ENCODE measurements at regions not wholly inside any gene's neighbourhood (a gene's known extent, or its start where the extent isn't known, plus 50 kb on each side); places are given as distances from the start of the nearest gene placed in this dataset.
"Not testable (repeated sequence)": the region's sequence is repeated elsewhere in the genome, so short reads cannot be mapped to it uniquely, and the experiment has no call there.

GRCh38 chr3:89533275-89533674, 425.9 kb downstream of the EPHA3 start:
- Mint-ChIP-seq H3K9me3 (peaks cover 17% of the 10 kb centered on the region), H3K36me3 (ENCODE audit: low read depth) (no peaks in the 10 kb centered on the region), H3K4me1 (ENCODE audit: low read depth) (no peaks in the 10 kb centered on the region), H3K4me3 (no peak overlapping the region), H3K27ac (no peak overlapping the region), H3K27me3 (ENCODE audit: insufficient read depth) (no peaks in the 10 kb centered on the region)
- DNase-seq (ENCODE audit: low spot score) = no peak
- intact Hi-C loops (cut with micrococcal nuclease) = no loop called here

DNA sequence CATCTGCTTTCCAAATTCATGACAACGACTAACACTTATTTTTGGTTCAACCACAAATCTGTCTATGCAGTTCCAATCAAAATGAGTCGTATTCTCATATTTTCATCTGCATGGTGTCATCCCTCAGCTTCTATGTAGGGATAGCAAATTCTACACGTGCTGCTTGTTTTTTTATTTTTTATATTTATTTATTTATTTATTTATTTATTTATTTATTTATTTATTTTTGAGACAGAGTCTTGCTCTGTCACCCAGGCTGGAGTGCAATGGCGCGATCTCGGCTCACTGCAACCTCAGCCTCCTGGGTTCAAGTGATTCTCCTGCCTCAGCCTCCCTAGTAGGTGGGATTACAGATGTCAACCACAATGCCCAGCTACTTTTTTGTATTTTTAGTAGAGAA, 447.2 kb downstream of the EPHA3 start:
- H3K36me3 Mint-ChIP-seq (ENCODE audit: low read depth); H3K4me1 Mint-ChIP-seq (ENCODE audit: low read depth); H3K27ac Mint-ChIP-seq; intact Hi-C loops (cut with micrococcal nuclease); H3K27me3 Mint-ChIP-seq (ENCODE audit: insufficient read depth); H3K4me3 Mint-ChIP-seq; DNase-seq (ENCODE audit: low spot score): not testable (repeated sequence)
- peaks cover 27% of the 10 kb centered on the region for H3K9me3 Mint-ChIP-seq

DNA sequence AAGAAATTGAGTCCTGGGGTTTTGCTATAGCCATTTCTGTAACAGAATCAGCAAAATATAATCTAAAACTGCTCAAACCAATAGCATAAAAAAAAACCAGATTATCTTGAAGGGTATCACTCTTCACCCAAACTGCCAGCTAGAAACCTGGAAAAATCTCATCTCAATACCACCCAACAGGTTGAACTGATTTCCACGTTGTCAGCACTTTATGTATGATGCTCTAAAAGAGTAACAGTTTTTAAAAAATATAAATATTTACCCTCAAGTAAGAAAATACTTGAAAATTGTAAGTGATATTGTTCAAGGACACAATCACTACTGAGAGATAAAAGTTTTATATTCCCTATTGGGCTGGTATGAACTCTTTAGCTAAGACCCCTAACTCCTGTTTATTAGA, 451.3 kb downstream of the EPHA3 start:
- H3K4me1 Mint-ChIP-seq (ENCODE audit: low read depth) = no peaks in the 10 kb centered on the region
- no peak overlapping the region for H3K4me3 Mint-ChIP-seq
- no peak overlapping the region for H3K27ac Mint-ChIP-seq
- H3K36me3 Mint-ChIP-seq (ENCODE audit: low read depth) = no peaks in the 10 kb centered on the region
- DNase-seq (ENCODE audit: low spot score) = no peak
- intact Hi-C loops (cut with micrococcal nuclease) = no loop called here
- H3K27me3 Mint-ChIP-seq (ENCODE audit: insufficient read depth) = no peaks in the 10 kb centered on the region
- peaks cover 24% of the 10 kb centered on the region for H3K9me3 Mint-ChIP-seq

- H3K27ac Mint-ChIP-seq = no peak overlapping the region
- H3K4me1 Mint-ChIP-seq (ENCODE audit: low read depth) = no peaks in the 10 kb centered on the region
- peaks cover 20% of the 10 kb centered on the region for H3K9me3 Mint-ChIP-seq
- DNase-seq (ENCODE audit: low spot score) = no peak
- no peaks in the 10 kb centered on the region for H3K27me3 Mint-ChIP-seq (ENCODE audit: insufficient read depth)
- H3K36me3 Mint-ChIP-seq (ENCODE audit: low read depth) = no peaks in the 10 kb centered on the region
- intact Hi-C loops (cut with micrococcal nuclease) = no loop called here
- H3K4me3 Mint-ChIP-seq = no peak overlapping the region
Observed at GRCh38 chr3:89560568-89560967, 453.1 kb downstream of the EPHA3 start.

GRCh38 chr3:89562373-89562772, 455.0 kb downstream of the EPHA3 start:
- Mint-ChIP-seq H3K36me3 (ENCODE audit: low read depth) (no peaks in the 10 kb centered on the region), H3K27me3 (ENCODE audit: insufficient read depth) (no peaks in the 10 kb centered on the region), H3K9me3 (peaks cover 14% of the 10 kb centered on the region), H3K27ac (no peak overlapping the region), H3K4me1 (ENCODE audit: low read depth) (no peaks in the 10 kb centered on the region), H3K4me3 (no peak overlapping the region)
- no peak for DNase-seq (ENCODE audit: low spot score)
- intact Hi-C loops (cut with micrococcal nuclease) = no loop called here

DNA sequence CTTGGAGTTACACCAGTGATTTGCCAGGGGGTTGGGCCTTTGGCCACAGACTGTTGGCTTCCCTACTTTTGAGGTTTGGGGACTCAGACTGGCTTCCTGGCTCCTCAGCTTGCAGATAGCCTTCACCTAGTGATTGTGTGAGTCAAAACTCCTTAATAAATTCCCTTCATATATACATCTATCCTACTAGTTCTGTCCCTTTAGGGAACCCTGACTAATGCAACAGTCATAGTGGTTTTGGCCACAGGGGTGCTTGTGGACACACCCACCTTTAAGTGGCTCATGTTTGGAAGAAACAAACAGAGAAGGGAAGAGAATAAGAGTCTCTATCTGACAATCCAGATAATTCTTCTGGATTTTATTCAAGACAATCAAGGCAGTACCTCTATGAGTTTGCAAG, 457.7 kb downstream of the EPHA3 start:
- intact Hi-C loops (cut with micrococcal nuclease) = no loop called here
- no peaks in the 10 kb centered on the region for H3K36me3 Mint-ChIP-seq (ENCODE audit: low read depth)
- no peak overlapping the region for H3K27ac Mint-ChIP-seq
- H3K9me3 Mint-ChIP-seq = peaks cover 15% of the 10 kb centered on the region
- H3K27me3 Mint-ChIP-seq (ENCODE audit: insufficient read depth) = no peaks in the 10 kb centered on the region
- DNase-seq (ENCODE audit: low spot score) = no peak
- no peaks in the 10 kb centered on the region for H3K4me1 Mint-ChIP-seq (ENCODE audit: low read depth)
- no peak overlapping the region for H3K4me3 Mint-ChIP-seq

- no peak overlapping the region for H3K4me3 Mint-ChIP-seq
- no peak for DNase-seq (ENCODE audit: low spot score)
- H3K27ac Mint-ChIP-seq = no peak overlapping the region
- intact Hi-C loops (cut with micrococcal nuclease) = no loop called here
- no peaks in the 10 kb centered on the region for H3K36me3 Mint-ChIP-seq (ENCODE audit: low read depth)
- H3K4me1 Mint-ChIP-seq (ENCODE audit: low read depth) = no peaks in the 10 kb centered on the region
- peaks cover 11% of the 10 kb centered on the region for H3K9me3 Mint-ChIP-seq
- H3K27me3 Mint-ChIP-seq (ENCODE audit: insufficient read depth) = no peaks in the 10 kb centered on the region
Observed at GRCh38 chr3:89570465-89570864, 463.0 kb downstream of the EPHA3 start.

DNA sequence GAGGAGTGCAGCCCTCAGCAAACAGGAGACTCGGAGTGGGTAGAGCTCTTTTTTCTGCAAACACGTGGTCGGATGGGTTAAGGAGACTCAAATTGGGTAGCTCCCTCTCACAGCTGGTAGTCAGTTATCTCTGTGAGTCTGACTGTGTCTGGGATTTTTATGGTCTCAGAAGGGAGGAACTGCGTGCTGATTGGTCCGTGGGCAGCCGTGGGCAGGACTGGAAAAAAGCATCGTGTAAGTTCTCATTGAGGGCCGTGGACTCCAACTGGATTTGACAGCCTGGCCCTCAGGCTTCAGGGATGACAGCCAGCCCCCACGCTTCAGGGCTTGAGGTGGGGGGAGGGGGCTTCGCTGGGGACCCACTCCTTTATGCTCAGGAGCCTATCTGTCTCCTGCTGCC, 463.9 kb downstream of the EPHA3 start:
- intact Hi-C loops (cut with micrococcal nuclease) = no loop called here
- DNase-seq (ENCODE audit: low spot score) = no peak
- H3K9me3 Mint-ChIP-seq = peaks cover 11% of the 10 kb centered on the region
- no peaks in the 10 kb centered on the region for H3K4me1 Mint-ChIP-seq (ENCODE audit: low read depth)
- no peaks in the 10 kb centered on the region for H3K27me3 Mint-ChIP-seq (ENCODE audit: insufficient read depth)
- H3K27ac Mint-ChIP-seq = no peak overlapping the region
- no peak overlapping the region for H3K4me3 Mint-ChIP-seq
- H3K36me3 Mint-ChIP-seq (ENCODE audit: low read depth) = no peaks in the 10 kb centered on the region

DNA sequence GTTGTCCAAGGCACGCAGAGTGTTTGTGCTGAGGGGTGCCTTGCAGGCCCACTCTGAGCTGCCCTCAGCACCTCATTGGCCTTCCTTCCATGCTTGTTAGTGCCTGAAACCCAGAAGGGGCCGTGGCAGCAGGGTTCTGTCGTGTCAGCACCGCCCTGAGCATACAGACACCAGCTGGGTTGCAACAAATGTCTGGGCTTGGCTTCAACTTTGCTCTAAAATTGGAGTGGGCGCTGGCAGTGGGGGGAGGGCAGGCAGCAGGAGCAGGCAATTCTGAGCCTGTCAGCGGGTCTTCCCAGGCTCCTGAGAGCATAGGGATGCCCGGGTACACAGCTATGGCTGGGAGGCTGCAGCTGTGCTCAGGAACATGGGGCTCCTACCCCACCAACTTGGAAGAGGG, 464.3 kb downstream of the EPHA3 start:
- DNase-seq (ENCODE audit: low spot score) = no peak
- no peaks in the 10 kb centered on the region for H3K4me1 Mint-ChIP-seq (ENCODE audit: low read depth)
- intact Hi-C loops (cut with micrococcal nuclease) = no loop called here
- H3K36me3 Mint-ChIP-seq (ENCODE audit: low read depth) = no peaks in the 10 kb centered on the region
- no peaks in the 10 kb centered on the region for H3K27me3 Mint-ChIP-seq (ENCODE audit: insufficient read depth)
- no peak overlapping the region for H3K27ac Mint-ChIP-seq
- peaks cover 11% of the 10 kb centered on the region for H3K9me3 Mint-ChIP-seq
- no peak overlapping the region for H3K4me3 Mint-ChIP-seq

GRCh38 chr3:89572261-89572660, 464.8 kb downstream of the EPHA3 start:
- H3K36me3 Mint-ChIP-seq (ENCODE audit: low read depth) = no peaks in the 10 kb centered on the region
- H3K27me3 Mint-ChIP-seq (ENCODE audit: insufficient read depth) = no peaks in the 10 kb centered on the region
- no peak overlapping the region for H3K27ac Mint-ChIP-seq
- DNase-seq (ENCODE audit: low spot score) = no peak
- H3K9me3 Mint-ChIP-seq = peaks cover 5% of the 10 kb centered on the region
- H3K4me3 Mint-ChIP-seq = no peak overlapping the region
- intact Hi-C loops (cut with micrococcal nuclease) = no loop called here
- no peaks in the 10 kb centered on the region for H3K4me1 Mint-ChIP-seq (ENCODE audit: low read depth)

- intact Hi-C loops (cut with micrococcal nuclease) = no loop called here
- Mint-ChIP-seq H3K4me3 (no peak overlapping the region), H3K9me3 (no peaks in the 10 kb centered on the region), H3K27ac (no peak overlapping the region), H3K36me3 (ENCODE audit: low read depth) (no peaks in the 10 kb centered on the region), H3K27me3 (ENCODE audit: insufficient read depth) (no peaks in the 10 kb centered on the region), H3K4me1 (ENCODE audit: low read depth) (no peaks in the 10 kb centered on the region)
- no peak for DNase-seq (ENCODE audit: low spot score)
Observed at GRCh38 chr3:89576417-89576816, 469.0 kb downstream of the EPHA3 start.

DNA sequence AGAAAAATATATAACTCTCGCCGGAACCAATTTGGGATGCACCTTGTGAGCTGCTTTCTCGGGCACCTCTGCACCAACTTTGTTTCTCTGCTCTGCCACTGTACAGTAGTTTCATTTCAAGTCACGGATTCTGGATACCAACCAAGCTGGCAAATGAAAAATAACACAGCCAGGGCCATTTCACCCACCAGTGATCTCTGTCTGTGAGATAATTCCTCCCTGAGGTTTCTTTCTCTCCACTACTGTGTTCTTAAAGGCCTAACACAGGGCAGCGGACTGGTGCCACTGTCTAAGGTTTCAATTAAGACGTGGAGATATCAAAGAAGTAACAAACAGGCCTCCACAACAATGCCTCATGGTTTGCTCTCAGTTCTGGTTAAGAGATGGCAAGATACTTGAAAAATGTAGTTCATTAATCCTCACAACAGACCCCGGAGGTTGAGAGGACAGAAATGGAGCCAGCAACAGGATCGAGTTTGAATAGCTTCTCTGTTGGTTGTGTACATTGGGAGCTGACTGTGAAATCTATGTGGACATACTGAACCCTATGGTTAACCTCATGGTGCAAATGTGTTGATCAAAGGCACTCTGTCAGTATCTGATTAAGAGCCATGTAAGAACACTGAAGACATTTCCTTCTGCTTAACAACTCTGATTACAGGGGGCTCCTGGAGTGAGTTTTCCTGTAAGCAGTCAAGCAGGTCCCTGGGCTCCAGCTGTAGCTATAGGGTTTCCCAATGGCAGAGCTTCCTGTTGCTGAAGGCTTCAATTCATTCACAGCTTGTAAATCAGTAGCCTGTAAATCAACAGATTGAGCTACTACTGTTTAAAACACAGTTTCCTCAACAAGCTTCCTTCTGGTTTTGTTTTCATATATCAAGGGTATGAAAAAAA, 470.5 kb downstream of the EPHA3 start:
- no peaks in the 10 kb centered on the region for H3K9me3 Mint-ChIP-seq
- H3K27ac Mint-ChIP-seq = no peak overlapping the region
- no peak for DNase-seq (ENCODE audit: low spot score)
- H3K36me3 Mint-ChIP-seq (ENCODE audit: low read depth) = no peaks in the 10 kb centered on the region
- intact Hi-C loops (cut with micrococcal nuclease) = no loop called here
- H3K4me3 Mint-ChIP-seq = no peak overlapping the region
- no peaks in the 10 kb centered on the region for H3K4me1 Mint-ChIP-seq (ENCODE audit: low read depth)
- no peaks in the 10 kb centered on the region for H3K27me3 Mint-ChIP-seq (ENCODE audit: insufficient read depth)

DNA sequence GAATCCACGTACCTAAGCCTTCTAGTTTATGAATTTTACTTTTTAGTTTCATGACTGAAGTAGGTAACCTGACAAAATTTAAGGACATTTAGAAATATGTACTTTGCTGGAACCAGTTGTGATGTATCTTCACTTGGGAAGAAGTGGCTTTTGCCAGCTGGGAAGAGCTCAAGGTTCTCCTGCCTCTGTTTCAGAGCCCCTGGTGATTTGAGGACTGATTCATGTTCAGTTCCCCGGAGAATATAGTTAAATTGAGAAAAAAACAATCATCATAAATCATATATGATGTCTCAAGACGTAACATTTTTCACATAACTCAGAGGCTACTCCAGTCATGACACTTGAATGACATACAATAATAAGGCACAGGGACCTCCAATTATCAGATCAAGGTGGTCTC, 473.4 kb downstream of the EPHA3 start:
- H3K4me1 Mint-ChIP-seq (ENCODE audit: low read depth) = no peaks in the 10 kb centered on the region
- no peaks in the 10 kb centered on the region for H3K9me3 Mint-ChIP-seq

DNA sequence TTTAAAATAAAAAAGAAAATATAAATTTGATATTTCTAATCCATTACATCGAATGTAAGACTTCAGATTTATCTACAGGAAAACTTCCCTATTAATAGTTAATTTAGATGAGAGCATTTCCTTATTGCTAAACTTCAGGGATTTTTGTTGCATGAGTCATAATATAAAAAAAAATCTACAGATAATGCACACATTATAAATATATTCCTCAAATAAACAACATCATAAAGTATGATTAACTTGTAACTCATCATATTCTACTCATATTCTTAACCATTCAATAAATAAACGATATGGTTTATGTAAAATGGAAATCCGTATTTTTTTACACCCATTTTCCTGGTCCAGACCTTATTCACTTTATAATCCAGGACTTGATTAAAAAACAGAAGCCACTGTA, 477.0 kb downstream of the EPHA3 start:
- Mint-ChIP-seq H3K27ac (no peak overlapping the region), H3K9me3 (peaks cover 9% of the 10 kb centered on the region)
- intact Hi-C loops (cut with micrococcal nuclease) = no loop called here

More for the DNA sequence above, 473.4 kb downstream of the EPHA3 start:
- Mint-ChIP-seq H3K36me3 (ENCODE audit: low read depth) (no peaks in the 10 kb centered on the region), H3K4me3 (no peak overlapping the region), H3K27me3 (ENCODE audit: insufficient read depth) (no peaks in the 10 kb centered on the region), H3K27ac (no peak overlapping the region)
- intact Hi-C loops (cut with micrococcal nuclease) = no loop called here
- no peak for DNase-seq (ENCODE audit: low spot score)

More for the DNA sequence above, 477.0 kb downstream of the EPHA3 start:
- Mint-ChIP-seq H3K4me1 (ENCODE audit: low read depth) (no peaks in the 10 kb centered on the region), H3K36me3 (ENCODE audit: low read depth) (no peaks in the 10 kb centered on the region), H3K4me3 (no peak overlapping the region), H3K27me3 (ENCODE audit: insufficient read depth) (no peaks in the 10 kb centered on the region)
- no peak for DNase-seq (ENCODE audit: low spot score)
